GM12873 (cell line): ENCODE measurements at regions not wholly inside any gene's neighbourhood (a gene's known extent, or its start where the extent isn't known, plus 50 kb on each side); places are given as distances from the start of the nearest gene placed in this dataset.

Source experiments
- CTCF ChIP-seq: IDR thresholded peaks from 2 replicates; pipeline ENCODE4 v1.5.1; 2012; ENCODE audit warnings: low read depth, mild to moderate bottlenecking, moderate library complexity, low read length, control low read depth; ENCODE audit not compliant: insufficient read depth; ENCODE audit errors: missing control alignments

- no peak for TF ChIP-seq CTCF
Measured at GRCh38 chr4:171644430-171645057, 168.7 kb upstream of the GALNTL6 start.

GRCh38 chr4:171639540-171639939 is 173.7 kb upstream of the GALNTL6 start:
- no peak for TF ChIP-seq CTCF

GRCh38 chr4:171636606-171637005 is 176.6 kb upstream of the GALNTL6 start:
- no peak for TF ChIP-seq CTCF

GRCh38 chr4:171629737-171630136 is 183.5 kb upstream of the GALNTL6 start:
- no peak for TF ChIP-seq CTCF

GRCh38 chr4:171629182-171629581 is 184.0 kb upstream of the GALNTL6 start:
- no peak for TF ChIP-seq CTCF

GRCh38 chr4:171626554-171626953 is 186.7 kb upstream of the GALNTL6 start:
- no peak for TF ChIP-seq CTCF

- no peak for TF ChIP-seq CTCF
Measured at GRCh38 chr4:171622729-171623128, 190.5 kb upstream of the GALNTL6 start.
